IgD-negative memory B cell (primary cell): ENCODE measurements at regions not wholly inside any gene's neighbourhood (a gene's known extent, or its start where the extent isn't known, plus 50 kb on each side); places are given as distances from the start of the nearest gene placed in this dataset.
"Not testable (repeated sequence)": the region's sequence is repeated elsewhere in the genome, so short reads cannot be mapped to it uniquely, and the experiment has no call there.

Experiments
- H3K27ac Mint-ChIP-seq, 3 donors: one replicate each; pipeline ENCODE4 v1.8.0; 2020 to 2022; ENCODE audit warnings: mild to moderate bottlenecking in 3 of 3, mixed read lengths in 3 of 3, moderate library complexity in 1 of 3
- H3K27me3 Mint-ChIP-seq: one replicate; pipeline ENCODE4 v1.8.0; 2021; ENCODE audit warnings: mixed read lengths
- H3K36me3 Mint-ChIP-seq: one replicate; pipeline ENCODE4 v1.8.0; 2020; ENCODE audit warnings: mild to moderate bottlenecking, mixed read lengths
- H3K4me1 Mint-ChIP-seq, 3 donors: one replicate each; pipeline ENCODE4 v1.8.0; 2020 to 2022; ENCODE audit warnings: mixed read lengths in 3 of 3, mild to moderate bottlenecking in 1 of 3
- H3K4me3 Mint-ChIP-seq, 4 donors: one replicate each; pipeline ENCODE4 v1.8.0; 2020 to 2022; ENCODE audit warnings: mild to moderate bottlenecking in 4 of 4, mixed read lengths in 4 of 4, moderate library complexity in 3 of 4
- H3K9me3 Mint-ChIP-seq, 3 donors: one replicate each; pipeline ENCODE4 v1.8.0; 2020 to 2021; ENCODE audit warnings: mixed read lengths in 3 of 3, mild to moderate bottlenecking in 1 of 3

DNA sequence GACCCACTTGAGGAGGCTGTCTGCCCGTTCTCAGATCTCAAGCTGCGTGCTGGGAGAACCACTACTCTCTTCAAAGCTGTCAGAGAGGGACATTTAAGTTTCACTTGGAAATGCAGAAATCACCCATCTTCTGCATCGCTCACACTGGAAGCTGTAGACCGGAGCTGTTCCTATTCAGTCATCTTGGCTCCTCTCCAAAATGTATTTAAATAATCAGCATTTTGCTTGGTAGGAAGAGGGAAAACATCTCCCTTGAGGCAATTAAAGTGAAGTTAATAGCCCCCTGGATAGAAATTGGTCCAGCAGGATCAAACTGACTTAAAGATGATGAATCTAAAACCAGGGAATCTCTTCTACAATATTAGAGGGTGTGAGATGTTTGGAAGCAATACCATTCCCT, 151.7 kb downstream of the CSNK2A3 start:
- Mint-ChIP-seq H3K9me3 (peaks cover 4 to 23% (median 15%) of the 10 kb centered on the region in 3 donors), H3K27me3 (peaks cover 13% of the 10 kb centered on the region)
- H3K4me3 Mint-ChIP-seq, H3K36me3 Mint-ChIP-seq, H3K4me1 Mint-ChIP-seq, H3K27ac Mint-ChIP-seq: not testable (repeated sequence)

DNA sequence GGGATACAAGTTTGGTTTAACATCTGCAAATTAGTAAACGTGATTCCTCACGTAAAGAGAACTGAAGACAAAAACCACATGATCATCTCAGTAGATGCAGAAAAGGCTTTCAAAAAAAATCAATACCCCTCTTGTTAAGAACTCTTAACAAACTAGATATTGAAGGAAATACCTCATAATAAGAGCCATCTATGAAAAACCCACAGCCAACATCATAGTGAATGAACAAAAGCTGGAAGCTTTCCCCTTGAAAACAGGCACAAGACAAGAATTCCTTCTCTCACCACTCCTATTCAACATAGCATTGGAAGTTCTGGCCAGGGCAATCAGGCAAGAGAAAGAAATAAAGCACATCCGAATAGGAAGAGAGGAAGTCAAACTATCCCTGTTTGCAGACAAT, 160.5 kb downstream of the CSNK2A3 start:
- Mint-ChIP-seq H3K27me3 (peaks cover 6% of the 10 kb centered on the region), H3K9me3 (peaks cover 6 to 18% (median 13%) of the 10 kb centered on the region in 3 donors), H3K4me3 (no peak overlapping the region), H3K27ac (no peak overlapping the region), H3K4me1 (no peaks in the 10 kb centered on the region), H3K36me3 (peaks cover 3% of the 10 kb centered on the region)

GRCh38 chr11:11189506-11189905, 163.5 kb downstream of the CSNK2A3 start:
- Mint-ChIP-seq H3K36me3 (peaks cover 3% of the 10 kb centered on the region), H3K4me1 (peaks cover 6 to 9% (median 8%) of the 10 kb centered on the region in 3 donors), H3K9me3 (peaks cover 6 to 18% (median 13%) of the 10 kb centered on the region in 3 donors), H3K4me3 (no peak overlapping the region), H3K27ac (no peak overlapping the region), H3K27me3 (peaks cover 8% of the 10 kb centered on the region)

- peaks cover 4 to 9% (median 5%) of the 10 kb centered on the region in 3 donors for H3K9me3 Mint-ChIP-seq
- H3K36me3 Mint-ChIP-seq: no peaks in the 10 kb centered on the region
- H3K27me3 Mint-ChIP-seq: peaks cover 14% of the 10 kb centered on the region
- H3K4me3 Mint-ChIP-seq: peak overlapping the region in 2 of 4 donors; percentile 17 to 46
- no peak overlapping the region for H3K27ac Mint-ChIP-seq
- H3K4me1 Mint-ChIP-seq: peaks cover 6 to 11% (median 8%) of the 10 kb centered on the region in 3 donors
Measured at GRCh38 chr11:11186249-11186648, 166.8 kb downstream of the CSNK2A3 start.

DNA sequence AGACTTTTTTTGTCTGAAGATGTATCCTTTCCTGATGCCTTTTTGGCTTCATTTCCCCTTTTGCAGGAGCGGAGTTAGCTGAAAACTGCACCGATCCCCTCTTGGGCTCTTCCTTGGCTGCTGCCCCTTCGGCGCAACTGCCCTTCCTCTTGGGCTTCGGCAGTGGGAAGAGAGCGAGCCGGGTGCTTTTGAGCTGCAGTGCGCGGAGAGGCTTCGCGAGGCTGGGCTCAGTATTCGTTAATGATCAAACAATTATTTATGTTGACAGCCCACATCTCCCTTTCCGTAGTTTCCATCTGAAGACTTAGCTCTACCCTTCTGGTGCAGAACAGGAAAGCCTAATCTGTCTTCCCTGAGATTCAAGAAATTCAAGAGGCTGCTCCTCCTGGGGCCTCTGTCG, 170.8 kb downstream of the CSNK2A3 start:
- Mint-ChIP-seq H3K9me3 (no peaks in the 10 kb centered on the region), H3K27ac (no peak overlapping the region), H3K4me1 (peaks cover 6 to 11% (median 8%) of the 10 kb centered on the region in 3 donors), H3K4me3 (no peak overlapping the region), H3K27me3 (peaks cover 13% of the 10 kb centered on the region), H3K36me3 (no peaks in the 10 kb centered on the region)

GRCh38 chr11:11178671-11179638, 174.1 kb downstream of the CSNK2A3 start:
- no peak overlapping the region for H3K4me3 Mint-ChIP-seq
- H3K27ac Mint-ChIP-seq: no peak overlapping the region
- peaks cover 0 to 2% (median 0%) of the 10 kb centered on the region in 3 donors for H3K4me1 Mint-ChIP-seq
- peaks cover 0 to 2% (median 0%) of the 10 kb centered on the region in 3 donors for H3K9me3 Mint-ChIP-seq
- H3K36me3 Mint-ChIP-seq: no peaks in the 10 kb centered on the region
- peaks cover 11% of the 10 kb centered on the region for H3K27me3 Mint-ChIP-seq

GRCh38 chr11:11177156-11177808, 175.8 kb downstream of the CSNK2A3 start:
- Mint-ChIP-seq H3K36me3 (no peaks in the 10 kb centered on the region), H3K27me3 (peaks cover 8% of the 10 kb centered on the region), H3K9me3 (peaks cover 0 to 2% (median 0%) of the 10 kb centered on the region in 3 donors), H3K4me1 (no peaks in the 10 kb centered on the region), H3K27ac (no peak overlapping the region), H3K4me3 (no peak overlapping the region)

GRCh38 chr11:11173316-11174025, 179.6 kb downstream of the CSNK2A3 start:
- Mint-ChIP-seq H3K27me3 (peaks cover 5% of the 10 kb centered on the region), H3K9me3 (peaks cover 0 to 2% (median 0%) of the 10 kb centered on the region in 3 donors), H3K27ac (no peak overlapping the region), H3K4me1 (peaks cover 2 to 5% (median 4%) of the 10 kb centered on the region in 3 donors), H3K36me3 (no peaks in the 10 kb centered on the region), H3K4me3 (no peak overlapping the region)

GRCh38 chr11:11171854-11172253, 181.2 kb downstream of the CSNK2A3 start:
- peaks cover 2 to 5% (median 4%) of the 10 kb centered on the region in 3 donors for H3K4me1 Mint-ChIP-seq
- peaks cover 2% of the 10 kb centered on the region for H3K36me3 Mint-ChIP-seq
- H3K4me3 Mint-ChIP-seq: no peak overlapping the region
- H3K9me3 Mint-ChIP-seq: peaks cover 0 to 2% (median 0%) of the 10 kb centered on the region in 3 donors
- no peak overlapping the region for H3K27ac Mint-ChIP-seq
- peaks cover 2% of the 10 kb centered on the region for H3K27me3 Mint-ChIP-seq

- Mint-ChIP-seq H3K4me1 (peaks cover 2 to 5% (median 4%) of the 10 kb centered on the region in 3 donors), H3K9me3 (peaks cover 0 to under 1% (median 0%) of the 10 kb centered on the region in 3 donors), H3K4me3 (no peak overlapping the region), H3K27me3 (peaks cover 2% of the 10 kb centered on the region), H3K27ac (peak overlapping the region in 1 of 3 donors; percentile 35), H3K36me3 (peaks cover 2% of the 10 kb centered on the region)
Measured at GRCh38 chr11:11171285-11171684, 181.8 kb downstream of the CSNK2A3 start.

DNA sequence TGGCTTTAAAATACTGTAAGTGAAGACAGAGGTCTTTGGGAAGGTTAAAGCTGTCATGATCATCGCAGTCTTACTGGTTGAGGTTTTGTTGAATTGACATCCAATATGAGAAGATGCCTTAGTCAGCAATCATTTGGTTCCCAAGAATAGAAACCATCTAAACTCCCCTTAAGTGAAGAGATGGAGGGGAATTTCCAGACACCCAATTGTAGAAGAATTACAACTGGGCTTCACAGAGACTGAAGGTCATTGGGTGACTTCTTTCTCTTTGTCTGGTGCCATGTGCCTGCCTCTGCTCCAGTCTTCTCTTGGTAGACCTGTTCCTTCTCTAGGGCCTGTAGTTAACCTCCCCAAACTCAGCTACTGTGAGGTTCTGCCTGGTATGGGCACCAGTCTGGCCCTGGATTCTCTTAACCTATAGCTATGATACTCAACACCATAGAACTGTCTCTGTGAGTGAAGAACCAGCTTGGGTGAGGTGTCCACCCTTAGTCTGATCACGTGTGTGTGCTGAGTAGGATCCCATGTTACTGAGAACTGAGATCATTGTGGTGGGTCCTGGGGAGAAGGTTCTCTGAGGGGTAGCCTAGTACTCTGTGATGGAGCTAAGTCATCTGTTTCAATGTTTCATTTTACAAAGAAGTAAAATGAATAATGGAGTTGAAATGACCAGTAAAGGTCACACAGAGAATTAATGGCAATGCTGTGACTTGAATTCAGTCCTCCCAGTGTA, 182.5 kb downstream of the CSNK2A3 start:
- Mint-ChIP-seq H3K27me3 (peaks cover 2% of the 10 kb centered on the region), H3K4me3 (no peak overlapping the region), H3K9me3 (no peaks in the 10 kb centered on the region), H3K27ac (no peak overlapping the region), H3K36me3 (peaks cover 2% of the 10 kb centered on the region), H3K4me1 (peaks cover 2 to 5% (median 4%) of the 10 kb centered on the region in 3 donors)

GRCh38 chr11:11169715-11170351, 183.2 kb downstream of the CSNK2A3 start:
- H3K4me3 Mint-ChIP-seq: no peak overlapping the region
- H3K9me3 Mint-ChIP-seq: no peaks in the 10 kb centered on the region
- peaks cover 2% of the 10 kb centered on the region for H3K36me3 Mint-ChIP-seq
- H3K27ac Mint-ChIP-seq: no peak overlapping the region
- H3K4me1 Mint-ChIP-seq: peaks cover 2 to 5% (median 4%) of the 10 kb centered on the region in 3 donors
- peaks cover 2% of the 10 kb centered on the region for H3K27me3 Mint-ChIP-seq

DNA sequence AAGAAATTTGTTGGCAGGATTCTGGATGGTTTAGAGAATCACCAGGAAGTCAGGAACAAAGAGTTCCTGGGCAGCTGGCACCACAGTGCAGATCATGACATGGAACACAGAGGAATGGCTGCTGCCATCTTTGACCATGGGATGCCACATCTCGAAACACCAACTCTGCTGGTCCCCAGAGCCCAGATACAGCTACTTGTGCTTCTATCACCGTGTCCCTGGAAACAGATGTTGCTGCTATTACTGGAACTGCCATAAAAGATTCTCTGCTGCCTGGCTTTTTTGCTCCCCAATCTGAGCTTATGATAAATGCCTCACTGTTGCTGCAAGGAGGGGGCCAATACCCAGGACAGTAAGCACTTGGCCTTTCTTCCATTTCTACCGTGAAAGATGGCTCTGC, 185.2 kb downstream of the CSNK2A3 start:
- H3K4me1 Mint-ChIP-seq: peaks cover 4 to 6% (median 4%) of the 10 kb centered on the region in 3 donors
- no peak overlapping the region for H3K4me3 Mint-ChIP-seq
- peaks cover 0 to 4% (median 4%) of the 10 kb centered on the region in 3 donors for H3K9me3 Mint-ChIP-seq
- H3K27me3 Mint-ChIP-seq: peaks cover 2% of the 10 kb centered on the region
- H3K36me3 Mint-ChIP-seq: peaks cover 2% of the 10 kb centered on the region
- H3K27ac Mint-ChIP-seq: no peak overlapping the region

- H3K4me1 Mint-ChIP-seq: peaks cover 0 to 4% (median 1%) of the 10 kb centered on the region in 3 donors
- H3K36me3 Mint-ChIP-seq: peaks cover 2% of the 10 kb centered on the region
- H3K27me3 Mint-ChIP-seq: peaks cover 7% of the 10 kb centered on the region
- H3K9me3 Mint-ChIP-seq: peaks cover 0 to 8% (median 6%) of the 10 kb centered on the region in 3 donors
- no peak overlapping the region for H3K27ac Mint-ChIP-seq
- no peak overlapping the region for H3K4me3 Mint-ChIP-seq
Measured at GRCh38 chr11:11164334-11164690, 188.7 kb downstream of the CSNK2A3 start.
